TTC549 (cell line): ENCODE measurements at regions not wholly inside any gene's neighbourhood (a gene's known extent, or its start where the extent isn't known, plus 50 kb on each side); places are given as distances from the start of the nearest gene placed in this dataset.

Source experiments
- FAIRE-seq: peaks from 2 replicates; lab custom pipeline; 2012; peaks lifted over from hg19 to GRCh38; lab: Jason Lieb, UNC

DNA sequence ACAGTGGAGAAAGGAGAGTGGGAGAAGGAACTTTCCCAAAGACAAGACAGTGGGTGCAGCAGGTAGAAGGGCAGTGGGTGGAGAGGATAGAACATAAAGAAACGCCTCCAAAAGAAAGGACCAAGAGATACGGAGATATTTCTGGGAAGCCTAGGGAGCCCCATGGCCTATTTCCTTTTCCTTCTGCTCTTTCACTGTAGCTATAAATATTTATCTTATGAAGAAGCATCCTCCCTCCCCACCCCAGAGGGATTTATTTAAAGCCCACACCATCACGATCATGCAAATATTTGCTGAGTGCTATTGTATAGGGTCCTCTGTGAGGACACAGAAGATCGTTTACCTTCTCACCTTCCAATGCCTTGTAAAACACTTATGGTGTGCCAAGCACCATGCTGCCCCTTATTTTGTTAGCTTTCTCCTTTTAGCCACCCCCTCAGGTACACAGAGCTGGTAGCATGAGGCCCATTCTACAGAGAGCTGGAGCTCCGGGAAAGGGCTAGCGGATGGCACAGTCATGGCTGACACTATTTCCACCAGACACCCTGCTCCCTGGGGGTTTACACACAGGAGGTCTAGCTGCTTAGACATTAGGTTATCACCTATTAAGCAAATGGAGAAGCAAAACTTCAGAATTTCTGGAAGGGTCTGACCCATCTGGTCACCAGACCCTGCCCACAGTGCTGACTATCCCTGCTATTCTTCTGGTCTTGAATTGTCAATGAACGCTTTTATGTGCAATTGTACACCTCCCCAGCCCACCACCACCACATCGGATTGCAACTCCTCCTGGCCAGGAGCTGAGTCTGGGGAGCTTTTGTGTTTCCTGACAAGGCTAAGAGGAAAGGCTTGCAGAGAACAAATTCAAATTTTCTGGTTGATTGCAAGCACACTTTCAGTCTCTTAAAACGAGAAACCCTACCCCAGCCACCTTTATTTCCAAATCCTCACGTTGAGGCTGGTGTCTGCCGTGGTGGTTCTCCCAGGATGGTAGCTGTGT, 91.8 kb upstream of the KLF7 start:
- no peak for FAIRE-seq

GRCh38 chr2:207258263-207258991, 92.7 kb upstream of the KLF7 start:
- FAIRE-seq: no peak

- no peak for FAIRE-seq
Observed at GRCh38 chr2:207260021-207260420, 94.3 kb upstream of the KLF7 start.

DNA sequence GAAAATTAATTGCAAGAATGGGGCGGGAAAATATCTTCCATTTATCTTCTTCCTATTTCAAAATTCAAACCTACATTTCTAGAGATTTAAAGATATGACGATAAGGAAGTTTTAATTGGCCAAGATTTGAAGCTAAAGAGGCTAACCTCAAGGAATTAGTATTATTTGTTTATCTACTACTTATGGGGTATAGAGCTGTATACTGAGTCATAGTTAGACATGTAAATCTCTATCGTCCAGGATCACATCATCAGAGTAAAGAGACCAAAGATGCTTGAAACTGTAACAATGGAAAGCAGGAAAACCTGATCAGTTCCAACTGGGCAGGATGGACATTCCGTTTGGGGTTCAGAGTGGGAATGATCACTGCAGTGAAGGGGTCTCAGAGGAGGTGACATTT, 95.2 kb upstream of the KLF7 start:
- no peak for FAIRE-seq

GRCh38 chr2:207264310-207264709, 98.6 kb upstream of the KLF7 start:
- no peak for FAIRE-seq

GRCh38 chr2:207265332-207265731, 99.6 kb upstream of the KLF7 start:
- FAIRE-seq: no peak

- no peak for FAIRE-seq
Observed at GRCh38 chr2:207265869-207266268, 100.1 kb upstream of the KLF7 start.

DNA sequence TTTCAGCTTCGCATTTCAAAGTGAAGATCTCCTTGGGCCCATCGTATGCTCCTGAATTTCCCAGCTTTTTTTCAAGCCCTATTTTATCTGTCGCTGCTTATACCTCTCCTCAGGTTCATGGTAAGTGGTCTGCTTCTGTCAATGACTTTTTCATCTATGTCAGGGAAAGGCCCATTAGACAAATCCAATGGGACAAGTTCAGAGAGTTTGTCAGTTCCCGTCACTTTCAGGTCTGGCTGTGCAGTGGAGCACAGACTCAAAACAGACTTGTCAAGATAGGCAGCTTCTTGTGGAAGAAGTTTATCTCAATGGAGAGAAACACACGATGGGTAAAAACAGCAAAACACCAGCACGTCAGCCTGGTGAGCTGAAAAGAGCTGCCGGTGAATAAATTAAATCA, 100.9 kb upstream of the KLF7 start:
- FAIRE-seq: no peak

DNA sequence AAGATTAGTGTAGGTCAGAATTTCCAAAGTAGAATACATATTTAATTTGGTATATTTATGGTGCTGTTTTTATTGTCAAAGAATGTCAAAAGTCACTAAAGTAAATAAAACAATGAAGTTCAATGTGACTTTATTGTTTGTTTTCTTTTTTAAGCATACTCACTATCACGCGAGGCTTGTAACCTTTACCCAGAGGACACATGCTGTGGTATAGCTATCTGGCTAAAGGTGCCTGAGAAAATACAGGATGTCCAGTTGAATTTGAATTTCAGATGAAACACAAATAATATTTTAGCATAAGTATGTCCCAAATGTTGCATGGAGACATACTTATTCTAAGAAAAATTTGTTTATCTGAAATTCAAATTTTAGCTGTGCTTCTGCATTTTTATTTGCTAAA, 103.3 kb upstream of the KLF7 start:
- no peak for FAIRE-seq

DNA sequence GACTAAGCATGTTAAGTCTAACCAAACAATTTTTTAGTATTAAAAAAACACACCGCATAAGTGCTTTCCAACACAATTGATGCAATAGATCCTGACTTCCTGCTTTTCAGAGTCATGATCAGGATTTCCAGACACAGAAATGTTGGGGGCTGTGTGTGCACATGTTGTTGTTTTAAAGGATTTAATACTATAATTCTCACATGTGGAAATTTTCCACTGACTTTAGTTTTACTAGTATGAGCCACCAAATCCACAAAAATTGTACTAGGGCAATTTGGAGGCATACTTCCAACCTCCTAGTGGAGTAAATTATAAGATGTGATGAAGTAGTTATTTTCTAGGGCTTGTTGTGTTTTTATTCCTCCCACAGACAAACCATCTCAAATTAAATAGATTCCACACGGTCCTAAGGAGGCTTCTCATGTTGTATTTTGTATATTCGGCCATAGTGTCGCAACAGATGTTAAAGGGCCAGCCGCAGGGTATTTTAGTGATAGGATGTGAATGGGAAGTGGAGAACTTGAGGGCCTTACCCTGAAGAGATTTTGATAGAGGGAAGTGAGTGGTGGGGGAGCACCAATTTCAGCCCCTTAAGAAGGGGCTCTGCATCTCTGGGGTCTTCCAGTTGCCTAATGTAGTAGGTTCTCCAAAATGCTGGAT, 108.9 kb upstream of the KLF7 start:
- no peak for FAIRE-seq

DNA sequence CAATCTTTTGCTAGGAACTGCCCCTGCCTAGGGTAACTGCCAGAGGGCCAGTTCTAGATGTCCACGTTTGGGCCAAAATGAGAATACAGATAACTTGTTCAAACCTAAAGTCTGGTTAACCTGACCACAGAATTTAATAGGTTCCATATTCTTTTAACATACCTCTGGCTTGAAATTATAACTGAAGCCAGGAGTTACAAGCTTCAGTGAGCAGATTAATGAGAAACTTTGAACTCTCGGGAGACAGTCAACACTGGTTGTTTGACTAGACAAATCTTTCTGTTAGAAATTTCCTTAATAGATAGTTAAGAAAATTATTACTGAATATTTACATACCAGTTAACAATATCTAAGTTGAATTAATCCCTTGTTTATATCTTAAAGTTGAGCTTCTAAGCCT, 110.0 kb upstream of the KLF7 start:
- no peak for FAIRE-seq

GRCh38 chr2:207276248-207276647, 110.5 kb upstream of the KLF7 start:
- FAIRE-seq: no peak

GRCh38 chr2:207276858-207277257, 111.1 kb upstream of the KLF7 start:
- FAIRE-seq: no peak

DNA sequence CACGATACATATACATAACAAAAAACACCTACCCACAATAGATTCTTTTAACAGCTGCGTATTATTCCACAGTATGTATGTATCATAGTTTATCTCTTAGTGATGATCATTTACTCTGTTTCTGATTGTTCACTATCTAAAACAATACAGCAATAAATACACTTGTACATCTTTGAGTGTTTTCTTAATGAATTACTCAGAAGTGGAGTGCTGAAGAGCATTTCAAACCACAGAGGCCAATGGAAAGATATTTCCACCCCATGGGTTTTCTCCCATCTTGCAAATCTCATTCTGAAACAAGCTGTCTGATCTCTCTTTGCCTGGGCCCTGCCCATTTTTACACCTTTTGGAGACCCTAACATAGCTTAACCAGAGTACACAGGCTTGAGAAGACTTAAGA, 113.8 kb upstream of the KLF7 start:
- no peak for FAIRE-seq

DNA sequence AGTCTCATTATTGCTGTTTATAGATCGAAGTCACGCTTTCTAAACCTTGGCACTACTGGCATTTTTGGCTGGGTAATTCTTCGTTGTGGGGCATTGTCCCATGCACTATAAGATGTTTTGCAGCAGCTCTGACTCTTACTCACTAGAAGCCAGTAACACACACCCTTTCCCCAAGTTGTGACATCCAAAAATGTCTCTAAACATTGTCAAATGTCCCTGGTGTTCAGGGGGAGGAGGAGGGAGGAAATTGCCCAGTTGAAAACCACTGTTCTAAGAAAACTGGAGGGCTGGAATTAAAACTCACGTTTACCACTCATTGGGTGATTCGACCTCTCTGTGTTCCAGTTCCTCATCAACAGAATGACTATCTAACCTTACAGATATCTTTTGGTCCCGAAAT, 115.7 kb upstream of the KLF7 start:
- FAIRE-seq: no peak

- FAIRE-seq: no peak
Observed at GRCh38 chr2:207282916-207283315, 117.2 kb upstream of the KLF7 start.

DNA sequence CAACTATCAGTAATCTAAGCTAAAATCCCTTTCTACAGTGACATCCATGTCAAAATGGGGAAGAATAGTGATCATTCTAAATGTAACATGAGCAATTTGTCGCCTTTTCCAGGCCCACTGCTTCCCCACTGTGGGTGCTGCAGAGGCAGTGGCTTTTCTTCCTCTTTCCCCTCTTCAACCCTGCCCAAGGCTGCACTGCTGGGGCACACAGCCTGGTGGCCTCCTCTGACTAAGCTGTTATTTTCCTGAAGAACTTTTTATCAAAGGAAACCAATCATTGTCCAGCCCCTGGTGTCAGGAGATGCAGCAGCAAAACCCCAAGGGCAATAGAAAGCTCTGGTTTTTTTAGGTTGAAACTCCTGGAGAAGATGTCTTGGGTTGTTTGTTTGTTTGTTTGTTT, 117.6 kb upstream of the KLF7 start:
- FAIRE-seq: no peak

GRCh38 chr2:207284556-207285472, 119.1 kb upstream of the KLF7 start:
- no peak for FAIRE-seq

DNA sequence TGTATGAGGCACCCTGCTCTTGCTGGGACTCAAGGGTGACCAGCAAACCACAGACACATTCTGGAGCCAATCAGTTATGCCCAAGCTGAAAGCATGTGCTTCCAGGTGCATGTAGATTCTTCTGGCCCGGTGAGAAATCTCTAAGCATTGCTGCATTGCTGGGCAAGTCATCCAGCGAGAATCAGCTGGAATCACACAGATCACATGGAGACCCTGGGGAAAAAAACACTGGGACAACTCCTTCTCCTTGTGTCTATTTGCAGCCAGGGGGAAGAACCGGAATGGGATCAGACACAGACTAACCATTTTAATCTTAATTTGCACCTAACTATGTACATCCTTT, 119.7 kb upstream of the KLF7 start:
- FAIRE-seq: no peak

- FAIRE-seq: no peak
Observed at GRCh38 chr2:207286106-207286505, 120.4 kb upstream of the KLF7 start.

- no peak for FAIRE-seq
Observed at GRCh38 chr2:207288628-207289027, 122.9 kb upstream of the KLF7 start.
